GM19395 (cell line): ENCODE measurements at regions not wholly inside any gene's neighbourhood (a gene's known extent, or its start where the extent isn't known, plus 50 kb on each side); places are given as distances from the start of the nearest gene placed in this dataset.

ENCODE experiments used
- ATAC-seq: cut with Tn5 transposase; IDR thresholded peaks from one replicate; pipeline ENCODE4 v1.9.1; 2021; ENCODE audit warnings: mild to moderate bottlenecking, moderate library complexity; ENCODE audit not compliant: unreplicated experiment

- ATAC-seq = no peak
Measured at GRCh38 chrX:40154250-40154852, 56.6 kb upstream of the BCOR start.

- peak; percentile 77 for ATAC-seq
Measured at GRCh38 chrX:40153345-40154249, 55.8 kb upstream of the BCOR start.

- no peak for ATAC-seq
Measured at GRCh38 chrX:40152741-40153344, 55.1 kb upstream of the BCOR start.

- ATAC-seq = no peak
Measured at GRCh38 chrX:40152173-40152711, 54.5 kb upstream of the BCOR start.

- no peak for ATAC-seq
Measured at GRCh38 chrX:40151211-40152172, 53.7 kb upstream of the BCOR start.

- ATAC-seq = no peak
Measured at GRCh38 chrX:40150503-40150902, 52.7 kb upstream of the BCOR start.

GRCh38 chrX:40149286-40150175 lies 51.8 kb upstream of the BCOR start:
- no peak for ATAC-seq

- ATAC-seq = no peak
Measured at GRCh38 chrX:40148385-40149285, 50.9 kb upstream of the BCOR start.

- ATAC-seq = no peak
Measured at GRCh38 chrX:40147971-40148370, 50.2 kb upstream of the BCOR start.
